Activated CD8-positive, alpha-beta T cell treated with anti-CD3 and anti-CD28 coated beads for 36 hours (primary cell): ENCODE measurements at regions not wholly inside any gene's neighbourhood (a gene's known extent, or its start where the extent isn't known, plus 50 kb on each side); places are given as distances from the start of the nearest gene placed in this dataset.

Experiments used
- ATAC-seq: fragments of 200-7000 bp; cut with Tn5 transposase; one replicate; pipeline ENCODE4 v1.10.0; 2021; ENCODE audit warnings: mild to moderate bottlenecking, moderate library complexity
- CTCF ChIA-PET: fragments of 350-600 bp; sonication (Branson Sonifier 250); formaldehyde crosslinking; loops from one replicate; lab custom pipeline; 2021; ENCODE audit warnings: antibody characterized with exemption; lab: Charles Lee
- POLR2A ChIA-PET: fragments of 350-600 bp; sonication (Branson Sonifier 250); formaldehyde crosslinking; loops from one replicate; lab custom pipeline; 2021; ENCODE audit warnings: antibody characterized with exemption; lab: Charles Lee
- DNase-seq: peaks from one replicate; pipeline ENCODE4 v3.0.0-alpha.2; 2020
- H3K27ac Mint-ChIP-seq: one replicate; pipeline ENCODE4 v1.8.0; 2021; ENCODE audit warnings: mild to moderate bottlenecking, mixed read lengths
- H3K27me3 Mint-ChIP-seq: one replicate; pipeline ENCODE4 v1.8.0; 2021; ENCODE audit warnings: mixed read lengths
- H3K36me3 Mint-ChIP-seq: one replicate; pipeline ENCODE4 v1.8.0; 2021; ENCODE audit warnings: low read depth, mixed read lengths
- H3K4me1 Mint-ChIP-seq: one replicate; pipeline ENCODE4 v1.8.0; 2021; ENCODE audit warnings: low read depth, mixed read lengths
- H3K4me3 Mint-ChIP-seq: one replicate; pipeline ENCODE4 v1.8.0; 2021; ENCODE audit warnings: mild to moderate bottlenecking, moderate library complexity, mixed read lengths
- H3K9me3 Mint-ChIP-seq: one replicate; pipeline ENCODE4 v1.8.0; 2021; ENCODE audit warnings: mixed read lengths
- CTCF ChIP-seq: fragments of 200-600 bp; IDR thresholded peaks from one replicate; pipeline ENCODE4 v1.8.0; 2022; ENCODE audit warnings: antibody characterized with exemption, mild to moderate bottlenecking
- intact Hi-C: fragments of 100-400 bp; cut with micrococcal nuclease; formaldehyde crosslinking; loops from one replicate; pipeline ENCODE4 v1.10.0; 2022

GRCh38 chr4:41452484-41453225 is 85.3 kb upstream of the LIMCH1 start:
- CTCF ChIA-PET: no interaction called here
- no peak for TF ChIP-seq CTCF
- DNase-seq: no peak

GRCh38 chr4:41454423-41454822 is 83.5 kb upstream of the LIMCH1 start:
- Mint-ChIP-seq H3K9me3 (no peaks in the 10 kb centered on the region), H3K27ac (no peak overlapping the region), H3K4me3 (no peak overlapping the region), H3K4me1 (no peaks in the 10 kb centered on the region), H3K27me3 (no peaks in the 10 kb centered on the region), H3K36me3 (no peaks in the 10 kb centered on the region)
- ChIA-PET CTCF (no interaction called here), POLR2A (no interaction called here)
- TF ChIP-seq CTCF: no peak
- no peak for DNase-seq
- intact Hi-C loops: no loop called here
- ATAC-seq: no peak

More at GRCh38 chr4:41452484-41453225, 85.3 kb upstream of the LIMCH1 start:
- Mint-ChIP-seq H3K4me1 (no peaks in the 10 kb centered on the region), H3K9me3 (no peaks in the 10 kb centered on the region), H3K27ac (no peak overlapping the region), H3K36me3 (no peaks in the 10 kb centered on the region), H3K4me3 (no peak overlapping the region), H3K27me3 (no peaks in the 10 kb centered on the region)
- POLR2A ChIA-PET: no interaction called here
- intact Hi-C loops: no loop called here
- no peak for ATAC-seq

GRCh38 chr4:41455206-41455605 is 82.8 kb upstream of the LIMCH1 start:
- H3K36me3 Mint-ChIP-seq: no peaks in the 10 kb centered on the region
- H3K27ac Mint-ChIP-seq: no peak overlapping the region
- CTCF ChIA-PET: no interaction called here

GRCh38 chr4:41456559-41457101 is 81.3 kb upstream of the LIMCH1 start:
- CTCF ChIA-PET: no interaction called here
- H3K36me3 Mint-ChIP-seq: no peaks in the 10 kb centered on the region
- intact Hi-C loops: no loop called here
- TF ChIP-seq CTCF: no peak
- H3K4me1 Mint-ChIP-seq: no peaks in the 10 kb centered on the region
- DNase-seq (no peak), ATAC-seq (no peak)
- POLR2A ChIA-PET: no interaction called here
- H3K27ac Mint-ChIP-seq: no peak overlapping the region
- no peaks in the 10 kb centered on the region for H3K9me3 Mint-ChIP-seq
- H3K27me3 Mint-ChIP-seq: no peaks in the 10 kb centered on the region
- H3K4me3 Mint-ChIP-seq: no peak overlapping the region

More at GRCh38 chr4:41455206-41455605, 82.8 kb upstream of the LIMCH1 start:
- Mint-ChIP-seq H3K9me3 (no peaks in the 10 kb centered on the region), H3K4me1 (no peaks in the 10 kb centered on the region), H3K4me3 (no peak overlapping the region), H3K27me3 (no peaks in the 10 kb centered on the region)
- intact Hi-C loops: no loop called here
- ATAC-seq (no peak), DNase-seq (no peak)
- TF ChIP-seq CTCF: no peak
- POLR2A ChIA-PET: no interaction called here

GRCh38 chr4:41458689-41459088 is 79.3 kb upstream of the LIMCH1 start:
- CTCF ChIA-PET: no interaction called here
- H3K27me3 Mint-ChIP-seq: no peaks in the 10 kb centered on the region
- intact Hi-C loops: no loop called here
- no peaks in the 10 kb centered on the region for H3K4me1 Mint-ChIP-seq
- DNase-seq (no peak), ATAC-seq (no peak)
- H3K36me3 Mint-ChIP-seq: no peaks in the 10 kb centered on the region
- no peak overlapping the region for H3K4me3 Mint-ChIP-seq
- POLR2A ChIA-PET: no interaction called here
- H3K27ac Mint-ChIP-seq: no peak overlapping the region
- TF ChIP-seq CTCF: no peak
- no peaks in the 10 kb centered on the region for H3K9me3 Mint-ChIP-seq
